ENCODE measurements at regions not wholly inside any gene's neighbourhood (a gene's known extent, or its start where the extent isn't known, plus 50 kb on each side); places are given as distances from the start of the nearest gene placed in this dataset.
A peak's percentile ranks its signal among the peaks of the same experiment; 100 is the strongest.

DNA sequence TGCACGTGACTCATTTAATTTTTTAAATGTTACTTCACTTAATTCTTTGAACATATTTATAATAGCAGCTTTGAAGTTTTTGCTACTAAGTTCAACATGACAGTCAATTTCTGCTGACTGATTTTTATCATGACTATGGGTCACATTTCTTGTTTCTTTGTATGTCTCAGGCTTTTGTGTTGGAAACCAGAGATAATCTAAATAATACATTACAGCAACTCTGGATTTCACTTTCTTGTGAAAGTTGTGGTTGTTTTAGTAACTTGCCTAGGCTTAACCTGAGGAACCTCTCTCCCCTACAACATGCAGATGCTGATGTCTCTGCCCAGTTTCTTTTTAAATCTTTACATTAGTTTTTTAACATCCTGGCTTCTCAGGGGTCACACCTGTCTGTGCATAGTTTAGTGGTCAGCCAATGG, 180.8 kb downstream of the CCDC71L start:
- no peak for DNase-seq

DNA sequence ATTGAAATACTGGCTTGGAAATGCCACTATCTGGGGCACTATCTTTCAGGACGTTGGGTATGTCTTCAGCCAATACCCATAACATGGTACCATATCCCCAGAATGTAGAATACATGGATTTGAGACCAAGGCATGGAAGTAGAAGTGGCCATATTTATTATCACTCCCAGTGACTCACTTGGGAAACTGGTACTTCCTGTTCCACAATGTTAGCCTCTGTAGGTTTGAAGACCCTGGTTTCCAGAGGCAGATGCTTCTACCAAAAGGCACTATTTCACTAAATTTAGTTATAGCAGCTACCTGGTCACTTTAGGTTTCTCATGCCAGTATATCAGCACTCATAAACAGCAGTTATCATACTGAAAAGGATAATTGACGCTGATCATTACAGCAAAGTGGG, 184.2 kb downstream of the CCDC71L start:
- no peak for DNase-seq

DNA sequence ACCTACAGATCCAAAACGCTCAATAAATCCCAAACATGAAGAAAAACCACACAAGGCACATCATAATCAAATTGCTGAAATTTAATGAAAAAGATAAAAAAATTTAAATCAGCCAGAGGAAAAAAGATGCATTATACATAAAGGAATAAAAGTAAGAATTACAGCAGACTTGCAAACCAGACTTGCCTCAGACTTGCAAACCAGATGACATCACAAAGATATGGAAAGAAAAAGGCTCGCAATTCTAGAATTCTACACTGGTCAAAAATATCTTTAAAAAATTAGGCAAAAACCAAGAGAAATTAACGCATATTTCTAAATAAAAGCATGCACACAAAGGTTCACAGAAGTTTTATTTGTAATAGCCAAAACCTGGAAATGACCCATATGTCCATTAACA, 188.0 kb upstream of the NAMPT start:
- DNase-seq: no peak

DNA sequence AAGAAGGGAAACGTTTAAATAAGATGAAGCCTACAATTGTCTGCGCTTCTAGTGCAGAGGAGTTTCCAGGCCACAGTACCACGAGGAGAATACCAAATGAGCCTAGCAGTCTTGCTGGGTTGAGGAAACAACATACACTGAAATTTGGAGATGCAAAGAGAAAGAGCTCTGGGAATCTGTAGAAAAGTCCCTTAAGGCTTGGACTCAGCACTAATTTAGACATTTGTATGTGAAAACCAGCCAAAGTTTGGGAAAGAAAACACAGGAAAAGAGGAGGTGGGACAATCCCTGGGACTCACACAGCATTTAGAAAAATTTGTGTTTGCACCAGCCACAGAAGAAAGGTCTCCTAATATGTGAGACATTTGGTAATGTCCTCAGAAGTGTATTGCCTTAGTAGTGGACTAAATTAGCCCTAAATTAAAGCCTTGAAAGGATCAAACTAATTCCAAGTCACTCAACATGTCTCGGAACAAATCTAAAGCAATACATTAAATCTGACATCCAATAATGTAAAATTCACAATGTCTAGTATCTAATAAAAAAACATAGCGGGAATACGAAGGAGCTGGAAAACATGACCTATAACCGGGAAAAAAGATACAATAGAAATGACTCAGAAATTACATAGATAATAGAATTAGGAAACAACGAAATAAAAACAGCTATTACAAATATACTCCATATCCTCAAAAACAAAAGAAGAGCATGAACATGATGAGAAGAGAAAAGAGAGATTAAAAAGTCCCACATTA, 187.1 kb upstream of the NAMPT start:
- no peak for DNase-seq

DNA sequence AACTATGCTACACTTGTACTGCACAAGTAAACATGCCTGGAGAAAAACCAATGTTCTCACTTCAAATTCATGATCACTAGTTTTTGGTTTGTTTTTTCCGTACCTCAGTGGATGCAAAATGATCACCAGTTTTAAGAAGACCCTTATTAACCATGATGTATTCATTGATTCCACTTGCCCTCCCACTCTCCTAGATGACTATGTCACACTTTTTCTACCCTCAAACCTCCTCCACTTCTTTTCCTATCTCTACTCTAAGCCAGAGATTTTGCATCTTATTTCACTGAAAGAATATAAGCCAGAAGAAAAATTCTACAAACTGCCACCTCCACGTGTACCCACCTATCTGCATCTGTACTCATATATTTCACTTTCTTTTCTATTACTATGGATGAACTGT, 186.2 kb upstream of the NAMPT start:
- no peak for DNase-seq

DNA sequence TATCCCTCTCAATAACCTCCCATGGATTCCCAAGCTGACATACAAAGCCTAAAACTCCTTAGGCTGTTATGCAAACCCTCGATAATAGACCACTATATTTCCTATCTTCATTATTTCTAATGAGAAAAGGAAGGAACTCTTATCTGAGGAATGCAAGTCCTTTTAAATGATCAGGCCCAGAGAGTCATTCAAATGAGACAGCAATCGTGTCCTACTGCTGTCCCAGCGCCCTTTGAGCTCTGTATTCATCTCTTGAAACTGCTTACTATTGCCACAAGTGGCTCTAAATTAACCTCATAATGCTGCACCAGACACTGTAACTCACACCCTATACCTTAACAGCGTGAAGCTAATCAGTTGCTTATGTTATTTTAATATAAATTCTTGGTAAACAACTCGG, 182.1 kb upstream of the NAMPT start:
- no peak for DNase-seq

DNA sequence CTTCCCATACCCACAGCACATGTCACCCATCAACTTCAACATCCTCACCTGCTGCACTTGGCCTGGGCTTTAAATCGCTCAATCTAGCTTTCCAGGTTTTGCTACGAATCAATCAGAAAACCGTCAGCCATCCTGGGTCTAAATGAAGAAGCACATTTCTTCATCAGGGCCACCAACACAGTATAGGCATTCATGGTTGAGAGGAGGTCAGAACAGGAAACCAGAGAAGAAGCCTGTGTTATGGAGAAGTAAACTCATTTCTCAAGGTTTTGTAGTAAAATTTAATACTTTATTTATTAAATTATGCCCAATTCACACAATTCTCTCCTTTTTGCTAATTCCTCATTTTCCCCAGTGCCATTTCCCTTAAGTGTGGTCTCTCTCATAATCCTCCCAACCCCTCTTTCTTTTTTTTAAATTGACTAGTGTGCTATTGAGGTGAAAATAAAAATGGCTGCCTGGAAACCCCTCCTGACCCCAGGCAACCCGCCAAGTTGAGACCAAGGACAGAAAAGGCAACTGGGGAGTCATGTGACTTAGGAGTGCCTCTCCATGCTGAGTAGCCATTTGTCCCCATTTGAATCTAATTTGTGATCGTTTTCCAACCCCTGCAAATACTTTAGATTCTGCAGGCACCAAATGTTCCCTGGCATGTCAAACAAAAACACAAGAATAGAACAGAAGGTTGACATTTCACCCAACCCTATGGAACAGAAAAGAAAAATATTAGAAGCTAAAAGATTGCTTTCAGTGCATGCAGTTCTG, 181.1 kb upstream of the NAMPT start:
- no peak for DNase-seq

DNA sequence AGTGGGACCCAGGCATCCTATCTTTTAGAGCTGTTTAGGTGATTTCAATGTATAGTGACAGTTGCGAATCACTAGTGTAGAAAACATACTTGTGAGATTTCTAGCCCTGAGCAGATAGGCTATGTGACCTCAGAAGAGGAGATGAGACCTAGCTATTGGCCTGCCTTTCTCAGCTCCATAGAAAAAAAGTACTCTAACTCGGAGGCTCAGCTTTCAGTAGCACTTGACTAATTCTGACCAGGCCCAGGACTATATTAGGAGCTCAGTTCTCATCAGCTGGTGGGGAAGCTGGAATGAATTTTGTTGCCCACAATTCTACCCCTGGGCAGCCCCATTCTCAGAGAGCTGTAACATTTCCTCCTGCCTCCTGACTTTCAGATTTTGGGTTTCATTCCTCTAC, 179.9 kb upstream of the NAMPT start:
- DNase-seq: no peak

DNA sequence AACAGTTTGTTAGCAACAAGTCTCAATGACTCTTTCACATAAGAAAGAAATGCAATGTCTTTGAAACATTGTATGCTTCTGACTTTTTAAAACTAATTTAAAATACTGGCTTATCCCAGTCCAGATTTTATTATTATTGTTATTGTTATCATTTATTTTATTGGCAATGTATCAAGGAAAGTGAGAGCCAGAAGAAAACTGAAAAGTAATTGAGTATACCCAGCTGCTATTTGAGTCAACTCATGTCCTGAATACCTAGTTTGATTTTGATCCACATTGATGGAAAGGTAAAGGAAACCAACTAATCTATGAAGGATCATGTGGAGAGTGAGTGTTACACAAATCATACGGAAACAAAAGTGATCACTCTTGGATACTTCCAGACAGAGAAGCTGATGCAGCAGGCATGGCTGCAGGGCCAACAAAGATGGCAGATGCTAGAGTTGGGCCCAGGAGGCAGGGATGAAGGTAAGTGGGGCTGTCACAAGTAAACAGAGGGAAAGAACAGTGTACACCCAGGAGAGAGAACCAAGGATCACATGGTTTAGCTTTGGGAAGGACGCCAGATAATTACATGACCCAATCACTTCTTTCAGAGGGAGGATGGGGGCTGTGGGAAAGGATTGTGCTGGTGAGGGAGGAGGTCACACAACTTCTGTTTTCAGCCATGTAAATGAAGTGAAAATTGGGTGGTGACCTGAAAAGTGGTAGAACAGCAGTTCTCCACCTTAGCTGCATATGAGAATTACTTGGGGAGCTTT, 179.2 kb upstream of the NAMPT start:
- no peak for DNase-seq

DNA sequence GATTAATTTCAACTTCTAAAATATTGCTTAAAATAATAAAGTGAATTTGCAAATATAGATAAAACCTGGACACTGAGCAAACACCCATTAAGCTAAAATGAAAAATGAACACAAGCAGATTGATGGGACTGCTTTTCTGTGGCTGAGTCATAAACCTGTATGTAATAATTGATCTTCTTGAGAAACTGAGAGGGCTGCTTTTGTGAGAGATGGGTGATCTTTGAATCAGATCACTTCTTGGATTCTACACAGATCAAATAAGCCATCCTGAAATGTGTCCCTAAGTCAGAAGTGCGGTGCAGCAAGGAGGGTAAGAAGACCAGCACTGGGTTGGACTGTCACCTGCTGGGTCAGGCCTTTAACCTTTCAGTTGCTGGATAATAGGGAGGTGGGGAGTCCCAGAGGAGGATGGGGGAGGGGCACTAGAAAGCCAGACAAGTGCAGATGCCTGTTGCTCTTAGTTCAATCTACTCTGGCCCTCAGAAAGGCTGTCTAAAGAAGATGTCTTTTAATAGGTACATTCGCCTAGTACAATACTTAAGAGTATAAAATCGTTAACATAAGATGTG, 178.2 kb upstream of the NAMPT start:
- no peak for DNase-seq

DNA sequence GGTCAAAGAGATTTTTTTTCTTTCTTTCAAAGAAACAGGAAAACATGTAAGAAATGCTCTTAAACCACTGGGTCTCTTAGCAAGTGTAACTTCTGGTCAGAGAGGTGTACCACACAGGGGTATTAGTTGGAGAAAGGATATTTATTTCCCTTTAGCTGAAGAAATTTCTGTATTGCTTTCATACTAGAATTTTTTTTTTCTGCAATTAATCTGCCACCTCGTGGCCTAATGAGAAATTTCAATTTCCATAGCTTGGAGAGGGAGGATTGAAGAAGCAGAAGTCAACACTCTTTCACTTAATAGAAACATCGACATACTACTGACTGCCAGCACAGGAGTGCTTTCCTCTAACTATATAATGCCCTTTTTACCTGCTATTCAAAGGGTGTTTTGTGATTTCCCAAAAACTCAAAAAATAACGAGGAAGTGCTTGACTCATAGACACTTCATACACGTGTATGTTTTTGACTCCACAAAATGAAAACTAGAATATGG, 177.6 kb upstream of the NAMPT start:
- peak; percentile 56 for DNase-seq

DNA sequence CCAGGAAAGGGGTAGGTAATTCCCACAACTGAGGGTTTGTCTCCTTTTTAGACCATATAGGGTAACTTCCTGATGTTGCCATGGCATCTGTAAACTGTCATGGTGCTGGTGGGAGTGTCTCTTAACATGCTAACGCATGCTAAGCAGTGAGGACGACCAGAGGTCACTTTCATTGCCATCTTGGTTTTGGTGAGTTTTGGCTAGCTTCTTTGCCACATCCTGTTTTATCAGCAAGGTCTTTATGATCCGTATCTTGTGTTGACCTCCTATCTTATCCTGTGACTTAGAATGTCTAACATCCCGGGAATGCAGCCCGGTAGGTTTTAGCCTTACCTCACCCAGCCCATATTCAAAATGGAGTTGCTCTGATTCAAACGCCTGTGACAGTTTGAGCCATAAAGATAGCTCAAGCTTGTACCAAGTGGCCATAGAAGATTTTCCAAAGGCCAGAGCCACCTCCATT, 176.0 kb upstream of the NAMPT start:
- no peak for DNase-seq

DNA sequence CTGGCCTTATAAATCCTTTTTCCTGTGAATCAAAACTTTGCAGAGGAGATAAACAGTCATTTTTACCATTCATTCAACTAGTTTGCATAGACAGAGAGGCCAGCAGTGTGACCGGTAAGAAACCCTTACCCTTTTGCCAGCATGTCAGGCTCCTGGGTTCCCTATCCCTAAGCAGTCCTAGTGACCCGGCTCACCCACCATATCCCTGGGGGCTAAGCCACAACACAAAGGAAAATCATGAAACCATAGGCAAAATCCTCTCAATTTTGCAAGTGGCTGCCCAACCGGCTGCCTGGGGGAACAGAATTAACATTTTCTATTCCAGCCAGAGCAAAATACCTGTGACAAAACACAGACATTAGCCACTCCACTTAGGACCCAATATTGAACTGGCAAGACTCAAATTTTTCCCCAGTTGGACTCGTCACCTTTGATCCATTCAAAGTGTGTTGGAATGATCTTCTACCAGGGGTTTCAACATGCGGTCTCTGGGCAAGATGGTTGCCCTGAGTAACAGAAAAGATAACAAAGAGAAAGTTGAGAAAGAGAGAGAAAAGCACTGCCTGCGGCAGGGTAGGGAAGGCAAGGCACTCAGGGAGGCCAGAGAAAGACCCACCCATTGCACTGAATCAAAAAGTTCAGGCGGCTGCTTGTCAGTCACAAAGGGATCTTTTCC, 174.8 kb upstream of the NAMPT start:
- no peak for DNase-seq

DNA sequence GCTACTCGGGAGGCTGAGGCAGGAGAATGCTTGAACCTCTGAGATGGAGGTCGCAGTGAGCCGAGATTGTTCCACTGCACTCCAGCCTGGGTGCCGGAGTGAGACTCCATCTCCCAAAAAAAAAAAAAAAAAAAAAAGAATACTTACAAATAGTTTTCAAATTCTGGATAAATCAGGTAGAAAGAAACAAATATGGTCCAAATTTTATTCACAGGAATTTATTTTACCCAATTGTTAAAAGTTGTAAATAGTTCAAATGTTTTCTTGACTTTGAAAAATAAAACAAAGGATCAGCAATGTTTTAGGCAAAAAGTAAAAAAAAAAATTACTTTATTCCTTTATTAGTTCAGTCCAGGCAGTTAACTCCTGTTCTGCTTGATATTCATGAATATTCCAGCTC, 172.9 kb upstream of the NAMPT start:
- DNase-seq: no peak

DNA sequence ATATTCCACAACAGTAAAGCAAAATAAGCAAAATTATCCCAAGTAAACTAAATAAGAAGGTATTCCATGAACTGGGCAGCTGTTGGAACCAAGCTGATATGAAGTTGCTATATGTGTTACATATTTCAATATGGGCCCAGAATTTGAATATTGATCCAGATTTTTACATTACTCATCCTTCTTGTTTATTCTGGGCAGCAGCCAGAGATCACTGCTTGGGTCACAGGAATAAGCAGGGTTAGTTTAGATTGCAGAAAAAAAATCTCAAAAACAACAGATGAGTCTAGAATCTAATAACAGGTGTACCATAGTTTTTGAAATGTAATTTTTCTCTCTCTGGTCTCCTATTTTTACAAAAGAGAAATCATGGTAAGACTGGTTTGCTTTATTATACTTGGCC, 171.5 kb upstream of the NAMPT start:
- no peak for DNase-seq

DNA sequence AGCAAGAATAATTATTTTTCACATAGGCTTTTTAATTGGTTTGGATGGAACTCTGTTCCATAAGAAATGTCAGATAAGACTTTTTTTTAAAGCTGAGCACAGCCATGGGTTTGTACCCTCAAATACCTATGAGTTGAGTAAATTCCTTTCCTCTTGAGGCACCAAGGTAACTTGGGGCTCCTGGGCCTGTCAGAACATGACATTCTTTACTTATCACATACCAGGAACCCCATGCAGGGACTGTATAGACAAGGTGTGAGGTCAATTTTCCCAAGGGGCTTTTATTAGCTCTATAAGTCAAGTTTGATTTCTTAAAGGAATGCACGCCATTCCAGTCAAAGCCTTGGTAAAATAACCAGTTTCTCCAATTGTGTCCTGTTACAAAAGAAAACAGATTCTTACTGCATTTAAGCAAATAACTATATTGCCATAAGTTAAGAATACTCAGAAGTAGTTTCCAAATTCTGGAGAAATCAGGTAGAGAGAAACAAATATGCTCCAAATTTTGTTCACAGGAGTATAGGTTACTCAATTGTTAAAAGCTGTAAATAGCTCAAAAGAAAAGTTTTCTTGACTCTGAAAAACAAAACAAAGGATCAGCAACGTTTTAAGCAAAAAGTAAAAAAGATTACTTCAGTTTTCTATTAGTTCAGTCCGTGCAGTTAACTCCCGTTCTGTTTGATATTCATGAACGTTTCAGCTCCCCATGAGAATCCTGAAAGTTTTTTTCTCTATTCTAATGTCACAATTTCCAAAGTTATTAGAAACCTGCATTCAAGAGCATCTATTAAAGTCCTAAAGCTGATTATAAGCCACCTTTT, 167.5 kb upstream of the NAMPT start:
- DNase-seq: no peak

DNA sequence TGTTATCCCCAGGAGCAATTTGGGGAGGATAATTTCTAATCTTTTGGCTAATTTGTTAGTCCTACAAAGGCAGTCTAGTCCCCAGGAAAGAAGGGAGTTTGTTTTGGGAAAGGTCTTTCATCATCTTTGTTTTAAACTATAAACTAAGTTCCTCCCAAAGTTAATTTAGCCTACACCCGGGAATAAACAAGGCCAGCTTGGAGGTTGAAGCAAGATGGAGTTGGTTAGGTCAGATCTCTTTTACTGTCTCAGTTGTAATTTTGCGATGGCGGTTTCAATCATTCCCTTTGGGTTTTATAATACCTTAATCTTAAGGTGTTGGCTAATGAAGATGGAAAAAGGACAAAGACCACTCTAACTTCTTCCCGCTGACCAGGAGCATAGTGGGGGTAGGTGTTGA, 166.4 kb upstream of the NAMPT start:
- no peak for DNase-seq

DNA sequence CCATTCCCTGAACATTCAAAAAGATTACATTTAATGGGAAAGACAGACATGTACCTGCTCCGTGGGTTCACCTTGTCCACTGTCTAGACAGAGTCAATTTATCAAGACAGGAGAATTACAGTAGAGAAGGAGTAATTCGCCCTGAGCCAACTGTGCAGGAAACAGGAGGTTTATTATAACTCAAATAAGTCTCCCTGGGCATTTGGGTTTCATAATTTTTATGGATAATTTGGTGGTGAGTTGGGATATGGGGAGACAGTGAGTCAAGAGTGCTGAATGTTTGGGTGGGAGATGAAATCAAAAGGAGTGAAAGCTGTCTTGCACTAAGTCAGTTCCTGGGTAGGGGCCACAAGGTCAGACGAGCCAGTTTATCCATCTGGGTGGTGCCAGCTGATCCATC, 165.9 kb upstream of the NAMPT start:
- DNase-seq: no peak

DNA sequence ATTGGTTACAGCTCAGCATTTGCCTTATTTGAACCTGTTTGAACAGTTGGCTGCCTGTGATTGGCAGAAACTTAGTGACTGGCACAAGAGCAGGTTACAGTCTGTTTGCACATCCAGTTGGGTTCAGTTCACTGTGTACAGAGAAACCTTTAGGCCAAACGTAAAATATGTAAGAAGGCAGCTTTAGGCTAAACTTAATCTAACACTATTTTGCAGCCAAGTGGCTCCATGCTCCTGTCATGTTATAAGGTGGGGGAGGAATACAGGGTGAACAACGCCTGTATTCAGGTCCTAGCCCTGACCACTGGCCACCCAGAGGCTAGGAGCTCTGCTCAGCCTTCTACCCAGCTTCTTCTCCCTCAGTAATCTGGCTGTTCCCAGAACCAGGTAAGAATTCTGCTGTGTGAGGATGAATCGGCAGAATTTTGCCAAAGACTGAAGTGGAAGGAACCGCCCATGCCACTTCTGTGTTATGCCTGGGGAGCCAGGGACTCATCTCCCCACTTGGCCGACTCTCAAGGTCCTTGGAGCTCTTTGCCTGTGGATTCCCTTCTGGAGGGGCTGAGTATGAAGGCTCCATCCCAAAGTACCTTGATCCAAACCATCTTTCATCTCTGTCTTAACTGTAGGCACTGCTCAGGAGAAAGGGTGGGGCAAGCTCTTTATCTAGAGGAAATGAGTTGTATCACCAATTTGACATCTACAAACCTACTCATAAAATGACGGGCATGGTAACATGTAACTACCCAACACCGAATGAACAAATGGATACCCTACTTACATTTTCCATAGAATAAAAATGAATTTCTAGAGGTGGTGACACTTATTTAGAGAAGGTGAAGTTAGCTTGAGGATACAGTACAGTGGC, 164.4 kb upstream of the NAMPT start:
- DNase-seq: no peak

DNA sequence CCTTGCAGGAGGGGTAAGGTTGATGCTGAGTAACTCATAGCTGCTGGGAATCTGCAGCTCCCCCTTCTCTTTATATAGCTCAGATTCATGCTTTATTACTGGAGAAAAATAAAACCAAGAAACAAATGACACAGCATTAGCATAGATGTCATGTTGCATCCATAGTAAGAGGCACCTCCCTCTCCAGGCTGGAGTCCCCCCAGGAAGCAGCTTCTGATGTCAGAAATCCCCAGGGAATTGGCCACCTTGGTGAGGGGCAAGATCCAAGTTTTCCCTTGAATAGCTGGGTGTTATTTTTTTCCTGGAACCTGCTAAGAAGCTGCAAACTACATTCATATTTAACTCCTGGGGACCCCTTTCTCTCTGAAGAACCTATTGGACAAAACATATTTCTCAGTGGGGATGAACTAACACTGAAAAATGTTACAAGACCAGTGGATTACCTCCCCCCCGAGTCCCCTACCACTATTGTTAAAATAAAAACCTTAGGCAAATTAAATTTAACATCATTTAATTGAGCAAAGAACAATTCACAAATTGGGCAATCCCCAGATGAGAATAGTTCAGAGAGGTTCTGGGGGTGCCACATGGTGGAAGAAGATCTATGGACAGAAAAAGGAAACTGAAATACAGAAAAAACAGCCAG, 163.7 kb upstream of the NAMPT start:
- DNase-seq: no peak
